ENCODE measurements at regions not wholly inside any gene's neighbourhood (a gene's known extent, or its start where the extent isn't known, plus 50 kb on each side); places are given as distances from the start of the nearest gene placed in this dataset.
"Not testable (repeated sequence)": the region's sequence is repeated elsewhere in the genome, so short reads cannot be mapped to it uniquely, and the experiment has no call there.

GRCh38 chr14:71165121-71166031 lies 258.1 kb downstream of the PCNX1 start:
- TF ChIP-seq, protein P1, sequence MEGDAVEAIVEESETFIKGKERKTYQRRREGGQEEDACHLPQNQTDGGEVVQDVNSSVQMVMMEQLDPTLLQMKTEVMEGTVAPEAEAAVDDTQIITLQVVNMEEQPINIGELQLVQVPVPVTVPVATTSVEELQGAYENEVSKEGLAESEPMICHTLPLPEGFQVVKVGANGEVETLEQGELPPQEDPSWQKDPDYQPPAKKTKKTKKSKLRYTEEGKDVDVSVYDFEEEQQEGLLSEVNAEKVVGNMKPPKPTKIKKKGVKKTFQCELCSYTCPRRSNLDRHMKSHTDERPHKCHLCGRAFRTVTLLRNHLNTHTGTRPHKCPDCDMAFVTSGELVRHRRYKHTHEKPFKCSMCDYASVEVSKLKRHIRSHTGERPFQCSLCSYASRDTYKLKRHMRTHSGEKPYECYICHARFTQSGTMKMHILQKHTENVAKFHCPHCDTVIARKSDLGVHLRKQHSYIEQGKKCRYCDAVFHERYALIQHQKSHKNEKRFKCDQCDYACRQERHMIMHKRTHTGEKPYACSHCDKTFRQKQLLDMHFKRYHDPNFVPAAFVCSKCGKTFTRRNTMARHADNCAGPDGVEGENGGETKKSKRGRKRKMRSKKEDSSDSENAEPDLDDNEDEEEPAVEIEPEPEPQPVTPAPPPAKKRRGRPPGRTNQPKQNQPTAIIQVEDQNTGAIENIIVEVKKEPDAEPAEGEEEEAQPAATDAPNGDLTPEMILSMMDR (conservative IDR thresholded peaks at IDR 0.05; ENCODE audit: low read depth, low read length) = no peak
- no peak overlapping the region for H3K4me3 ChIP-seq (ENCODE audit: low read length)
- no peak for DNase-seq (ENCODE audit: low read depth)

DNA sequence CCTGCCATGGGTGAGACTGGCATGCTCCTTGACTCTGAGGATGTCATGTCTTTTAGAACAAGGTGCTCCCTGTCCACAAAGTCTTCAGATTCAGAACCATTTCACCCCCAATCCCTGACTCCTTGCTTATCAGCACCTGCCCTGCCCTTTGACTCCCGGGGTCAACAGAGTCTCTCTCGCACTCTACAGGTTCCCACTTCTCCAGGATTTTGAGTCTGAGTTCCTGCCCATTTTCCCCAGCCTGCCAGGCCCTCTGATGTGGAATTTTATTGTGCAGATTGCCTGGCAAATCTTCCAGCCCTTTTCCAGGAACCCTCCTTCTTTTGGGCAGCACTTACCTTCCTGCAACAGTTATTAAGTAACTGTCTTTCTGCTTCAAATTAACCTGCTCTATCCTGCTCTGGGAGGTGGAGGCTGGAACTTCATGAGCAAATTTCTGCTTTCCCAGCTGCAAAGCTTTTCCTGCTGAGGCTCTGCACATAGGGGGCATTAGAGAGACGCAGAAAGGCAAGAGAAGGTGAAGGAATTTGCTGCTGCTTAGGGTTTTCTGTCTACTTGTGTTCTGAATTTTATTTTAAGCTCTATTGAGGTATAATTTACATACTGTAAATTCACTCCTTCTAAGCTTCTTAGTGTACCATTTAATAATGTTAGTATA lies 259.1 kb downstream of the PCNX1 start:
- no peak overlapping the region for H3K4me3 ChIP-seq (ENCODE audit: low read length)
- TF ChIP-seq, protein P1 (conservative IDR thresholded peaks at IDR 0.05; ENCODE audit: low read depth, low read length) = peak; percentile 98
- DNase-seq (ENCODE audit: low read depth) = peak; percentile 60

- DNase-seq (ENCODE audit: low read depth) = not testable (repeated sequence)
These were observed 260.2 kb downstream of the PCNX1 start for GRCh38 chr14:71167325-71167950.

GRCh38 chr14:71168161-71168560 lies 260.9 kb downstream of the PCNX1 start:
- H3K4me3 ChIP-seq (ENCODE audit: low read length); DNase-seq (ENCODE audit: low read depth): not testable (repeated sequence)

More at GRCh38 chr14:71167325-71167950, 260.2 kb downstream of the PCNX1 start:
- H3K4me3 ChIP-seq (ENCODE audit: low read length) = not testable (repeated sequence)

GRCh38 chr14:71168564-71169427 lies 261.5 kb downstream of the PCNX1 start:
- TF ChIP-seq, protein P1 (conservative IDR thresholded peaks at IDR 0.05; ENCODE audit: low read depth, low read length) = no peak

DNA sequence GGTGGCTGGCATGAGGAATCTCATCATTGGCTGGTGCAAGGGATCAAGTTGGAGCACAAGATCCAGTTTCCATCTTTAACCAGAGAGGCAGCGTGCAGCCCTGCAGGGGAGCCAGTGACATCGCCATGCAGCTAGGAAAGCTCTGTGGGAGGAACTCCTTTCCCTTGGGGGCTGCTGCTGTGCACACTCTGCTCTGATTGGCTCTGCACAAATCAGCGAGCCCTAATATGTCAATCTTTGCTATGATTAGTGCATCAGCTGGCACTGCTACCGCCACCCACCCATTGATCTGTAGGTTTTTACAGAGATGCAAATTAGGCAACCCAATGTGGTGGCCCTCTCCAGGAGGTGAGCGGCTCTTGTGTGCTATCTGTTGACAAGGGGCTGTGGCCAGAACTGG lies 262.6 kb downstream of the PCNX1 start:
- TF ChIP-seq, protein P1 (conservative IDR thresholded peaks at IDR 0.05; ENCODE audit: low read depth, low read length) = no peak
- H3K4me3 ChIP-seq (ENCODE audit: low read length) = no peak overlapping the region
- no peak for DNase-seq (ENCODE audit: low read depth)

More at GRCh38 chr14:71168564-71169427, 261.5 kb downstream of the PCNX1 start:
- DNase-seq (ENCODE audit: low read depth) = no peak
- H3K4me3 ChIP-seq (ENCODE audit: low read length) = no peak overlapping the region

GRCh38 chr14:71175491-71175890 lies 268.2 kb downstream of the PCNX1 start:
- TF ChIP-seq, protein P1 (conservative IDR thresholded peaks at IDR 0.05; ENCODE audit: low read depth, low read length) = no peak
- DNase-seq (ENCODE audit: low read depth) = no peak
- H3K4me3 ChIP-seq (ENCODE audit: low read length) = no peak overlapping the region
